Lower leg skin (tissue), 4 donors: ENCODE measurements at regions not wholly inside any gene's neighbourhood (a gene's known extent, or its start where the extent isn't known, plus 50 kb on each side); places are given as distances from the start of the nearest gene placed in this dataset.

ENCODE experiments used
- DNase-seq, 2 donors: peaks; one replicate each; pipeline ENCODE4 v3.0.0-alpha.2; 2019; ENCODE audit warnings: low spot score in 2 of 2
- H3K4me3 ChIP-seq: fragments of 200-600 bp; sonication (generic); 2 replicates; pipeline ENCODE4 v1.5.1; 2017; ENCODE audit warnings: mild to moderate bottlenecking, low read depth; ENCODE audit not compliant: poor library complexity, severe bottlenecking
- POLR2A ChIP-seq, 2 donors: fragments of 450-650 bp; IDR thresholded peaks; one replicate each; pipeline ENCODE4 v1.6.1; 2016 to 2017; ENCODE audit warnings: antibody characterized with exemption in 2 of 2, mild to moderate bottlenecking in 1 of 2, moderate library complexity in 1 of 2
- WGBS, 2 donors: methylation state at CpG; one replicate each; pipeline ENCODE4 v1.1.5; 2018; 5-methylcytosine and 5-hydroxymethylcytosine counted together
- intact Hi-C: fragments of 100-400 bp; cut with DNase I; formaldehyde crosslinking; loops from one replicate; pipeline ENCODE4 v1.15.0; 2023; ENCODE audit warnings: low total_unique reads
- TF ChIP-seq, protein P1 (sequence below), 3 donors: fragments of 450-650 bp; IDR thresholded peaks; one replicate each; pipeline ENCODE4 v1.5.1; 2016; ENCODE audit warnings: antibody characterized with exemption in 3 of 3, mild to moderate bottlenecking in 3 of 3, moderate library complexity in 2 of 3

GRCh38 chrX:78456909-78457308, 129.5 kb upstream of the CYSLTR1 start:
- no peak for DNase-seq
- WGBS, 2 donors, result 75 to 89% methylated on average over 1 of the region's 1 CpG
- intact Hi-C loops, result no loop called here
- H3K4me3 ChIP-seq, result no peak overlapping the region
- TF ChIP-seq, protein P1, sequence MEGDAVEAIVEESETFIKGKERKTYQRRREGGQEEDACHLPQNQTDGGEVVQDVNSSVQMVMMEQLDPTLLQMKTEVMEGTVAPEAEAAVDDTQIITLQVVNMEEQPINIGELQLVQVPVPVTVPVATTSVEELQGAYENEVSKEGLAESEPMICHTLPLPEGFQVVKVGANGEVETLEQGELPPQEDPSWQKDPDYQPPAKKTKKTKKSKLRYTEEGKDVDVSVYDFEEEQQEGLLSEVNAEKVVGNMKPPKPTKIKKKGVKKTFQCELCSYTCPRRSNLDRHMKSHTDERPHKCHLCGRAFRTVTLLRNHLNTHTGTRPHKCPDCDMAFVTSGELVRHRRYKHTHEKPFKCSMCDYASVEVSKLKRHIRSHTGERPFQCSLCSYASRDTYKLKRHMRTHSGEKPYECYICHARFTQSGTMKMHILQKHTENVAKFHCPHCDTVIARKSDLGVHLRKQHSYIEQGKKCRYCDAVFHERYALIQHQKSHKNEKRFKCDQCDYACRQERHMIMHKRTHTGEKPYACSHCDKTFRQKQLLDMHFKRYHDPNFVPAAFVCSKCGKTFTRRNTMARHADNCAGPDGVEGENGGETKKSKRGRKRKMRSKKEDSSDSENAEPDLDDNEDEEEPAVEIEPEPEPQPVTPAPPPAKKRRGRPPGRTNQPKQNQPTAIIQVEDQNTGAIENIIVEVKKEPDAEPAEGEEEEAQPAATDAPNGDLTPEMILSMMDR (IDR thresholded peaks at IDR 0.05), result no peak
- TF ChIP-seq POLR2A (IDR thresholded peaks at IDR 0.05), result no peak

- intact Hi-C loops, result no loop called here
- no peak for DNase-seq
- WGBS, 2 donors, result 43 to 47% methylated on average over 4 of the region's 4 CpGs
- TF ChIP-seq, protein P1 (IDR thresholded peaks at IDR 0.05), result no peak
- no peak for TF ChIP-seq POLR2A (IDR thresholded peaks at IDR 0.05)
- H3K4me3 ChIP-seq, result no peak overlapping the region
These were observed 128.5 kb upstream of the CYSLTR1 start for GRCh38 chrX:78455901-78456300.

DNA sequence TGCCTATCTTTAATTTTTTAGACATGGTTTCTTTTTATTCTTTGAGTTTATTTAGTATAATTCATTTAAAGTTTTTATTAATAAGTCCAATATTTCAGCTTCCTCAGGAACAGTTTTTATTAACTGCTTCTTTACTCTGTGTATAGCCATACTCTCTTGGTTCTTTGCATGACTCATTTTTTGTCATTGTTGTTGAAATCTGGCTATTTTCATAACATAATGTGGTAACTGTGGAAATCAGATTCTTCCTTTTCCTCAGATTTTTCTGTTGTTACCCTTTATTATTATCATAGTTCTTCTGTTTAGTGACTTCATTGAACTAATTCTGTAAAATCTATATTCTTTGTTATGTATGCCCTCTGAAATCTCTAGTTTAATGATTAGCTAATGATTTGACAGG, 124.9 kb upstream of the CYSLTR1 start:
- intact Hi-C loops, result no loop called here
- no peak for DNase-seq

GRCh38 chrX:78437621-78438020, 110.2 kb upstream of the CYSLTR1 start:
- 53 to 81% methylated on average over 2 of the region's 2 CpGs for WGBS, 2 donors
- intact Hi-C loops, result no loop called here
- TF ChIP-seq POLR2A (IDR thresholded peaks at IDR 0.05), result no peak
- TF ChIP-seq, protein P1 (IDR thresholded peaks at IDR 0.05), result no peak
- H3K4me3 ChIP-seq, result no peak overlapping the region
- no peak for DNase-seq

More for the DNA sequence above, 124.9 kb upstream of the CYSLTR1 start:
- TF ChIP-seq POLR2A (IDR thresholded peaks at IDR 0.05), result no peak
- TF ChIP-seq, protein P1 (IDR thresholded peaks at IDR 0.05), result no peak
- H3K4me3 ChIP-seq, result no peak overlapping the region

GRCh38 chrX:78429172-78429571, 101.8 kb upstream of the CYSLTR1 start:
- H3K4me3 ChIP-seq, result no peak overlapping the region
- WGBS, 2 donors, result 95 to 97% methylated on average over 3 of the region's 3 CpGs
- TF ChIP-seq, protein P1 (IDR thresholded peaks at IDR 0.05), result no peak
- no peak for TF ChIP-seq POLR2A (IDR thresholded peaks at IDR 0.05)
- intact Hi-C loops, result no loop called here
- no peak for DNase-seq

- H3K4me3 ChIP-seq, result no peak overlapping the region
- no peak for TF ChIP-seq POLR2A (IDR thresholded peaks at IDR 0.05)
- TF ChIP-seq, protein P1 (IDR thresholded peaks at IDR 0.05), result no peak
- DNase-seq, result no peak
- intact Hi-C loops, result no loop called here
- WGBS, 2 donors, result 84 to 88% methylated on average over 2 of the region's 2 CpGs
These were observed 61.3 kb upstream of the CYSLTR1 start for GRCh38 chrX:78388663-78389062.
